PC-3 (cell line): ENCODE measurements at regions not wholly inside any gene's neighbourhood (a gene's known extent, or its start where the extent isn't known, plus 50 kb on each side); places are given as distances from the start of the nearest gene placed in this dataset.

ENCODE experiments used
- EZH2 ChIP-seq: fragments of 300-600 bp; sonication (generic); IDR thresholded peaks from one replicate; pipeline ENCODE4 v1.6.1; 2017; ENCODE audit warnings: antibody characterized with exemption, mild to moderate bottlenecking, low read length; ENCODE audit not compliant: unreplicated experiment
- TF ChIP-seq, protein P1 (sequence below): fragments of 300-600 bp; sonication (generic); conservative IDR thresholded peaks from 2 replicates; pipeline ENCODE4 v1.5.1; 2017; ENCODE audit warnings: antibody characterized with exemption, low read depth, mild to moderate bottlenecking, low read length

- TF ChIP-seq, protein P1, sequence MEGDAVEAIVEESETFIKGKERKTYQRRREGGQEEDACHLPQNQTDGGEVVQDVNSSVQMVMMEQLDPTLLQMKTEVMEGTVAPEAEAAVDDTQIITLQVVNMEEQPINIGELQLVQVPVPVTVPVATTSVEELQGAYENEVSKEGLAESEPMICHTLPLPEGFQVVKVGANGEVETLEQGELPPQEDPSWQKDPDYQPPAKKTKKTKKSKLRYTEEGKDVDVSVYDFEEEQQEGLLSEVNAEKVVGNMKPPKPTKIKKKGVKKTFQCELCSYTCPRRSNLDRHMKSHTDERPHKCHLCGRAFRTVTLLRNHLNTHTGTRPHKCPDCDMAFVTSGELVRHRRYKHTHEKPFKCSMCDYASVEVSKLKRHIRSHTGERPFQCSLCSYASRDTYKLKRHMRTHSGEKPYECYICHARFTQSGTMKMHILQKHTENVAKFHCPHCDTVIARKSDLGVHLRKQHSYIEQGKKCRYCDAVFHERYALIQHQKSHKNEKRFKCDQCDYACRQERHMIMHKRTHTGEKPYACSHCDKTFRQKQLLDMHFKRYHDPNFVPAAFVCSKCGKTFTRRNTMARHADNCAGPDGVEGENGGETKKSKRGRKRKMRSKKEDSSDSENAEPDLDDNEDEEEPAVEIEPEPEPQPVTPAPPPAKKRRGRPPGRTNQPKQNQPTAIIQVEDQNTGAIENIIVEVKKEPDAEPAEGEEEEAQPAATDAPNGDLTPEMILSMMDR: no peak
- TF ChIP-seq EZH2: no peak
These were observed 58.0 kb upstream of the KIRREL3 start for GRCh38 chr11:127058524-127058923.
